ENCODE measurements at regions not wholly inside any gene's neighbourhood (a gene's known extent, or its start where the extent isn't known, plus 50 kb on each side); places are given as distances from the start of the nearest gene placed in this dataset.

GRCh38 chr19:28530406-28531035 is 682.4 kb downstream of the UQCRFS1 start:
- POLR2A ChIA-PET: no interaction called here
- TF ChIP-seq CTCF (IDR thresholded peaks at IDR 0.05; ENCODE audit: insufficient read depth, low read depth, low read length): no peak
- H3K4me3 ChIP-seq (ENCODE audit: low read depth, low read length): no peak overlapping the region
- no peaks in the 10 kb centered on the region for H3K27me3 ChIP-seq (ENCODE audit: control insufficient read depth, insufficient read depth, low read length)
- CTCF ChIA-PET: no interaction called here
- DNase-seq (ENCODE audit: low read depth): no peak
- H3K36me3 ChIP-seq (ENCODE audit: control insufficient read depth, insufficient read depth, low read length): no peaks in the 10 kb centered on the region

- Histone ChIP-seq H3K36me3 (ENCODE audit: control insufficient read depth, insufficient read depth, low read length) (no peaks in the 10 kb centered on the region), H3K27me3 (ENCODE audit: control insufficient read depth, insufficient read depth, low read length) (no peaks in the 10 kb centered on the region), H3K4me3 (ENCODE audit: low read depth, low read length) (no peak overlapping the region)
- ChIA-PET CTCF (no interaction called here), POLR2A (no interaction called here)
- no peak for TF ChIP-seq CTCF (IDR thresholded peaks at IDR 0.05; ENCODE audit: insufficient read depth, low read depth, low read length)
- DNase-seq (ENCODE audit: low read depth): no peak
Observed at GRCh38 chr19:28526038-28526437, 686.9 kb downstream of the UQCRFS1 start.

- Histone ChIP-seq H3K36me3 (ENCODE audit: control insufficient read depth, insufficient read depth, low read length) (no peaks in the 10 kb centered on the region), H3K4me3 (ENCODE audit: low read depth, low read length) (no peak overlapping the region), H3K27me3 (ENCODE audit: control insufficient read depth, insufficient read depth, low read length) (no peaks in the 10 kb centered on the region)
- TF ChIP-seq CTCF (IDR thresholded peaks at IDR 0.05; ENCODE audit: insufficient read depth, low read depth, low read length): no peak
- ChIA-PET POLR2A (no interaction called here), CTCF (interaction anchor here (1.2 kb wide), 1 partner anchor 22 kb away, joined by 3 read pairs; no protein-coding TSS in a partner anchor)
- DNase-seq (ENCODE audit: low read depth): no peak
Observed at GRCh38 chr19:28523619-28524018, 689.3 kb downstream of the UQCRFS1 start.

- TF ChIP-seq CTCF (IDR thresholded peaks at IDR 0.05; ENCODE audit: insufficient read depth, low read depth, low read length): no peak
- Histone ChIP-seq H3K27me3 (ENCODE audit: control insufficient read depth, insufficient read depth, low read length) (no peaks in the 10 kb centered on the region), H3K36me3 (ENCODE audit: control insufficient read depth, insufficient read depth, low read length) (no peaks in the 10 kb centered on the region), H3K4me3 (ENCODE audit: low read depth, low read length) (no peak overlapping the region)
- no peak for DNase-seq (ENCODE audit: low read depth)
- ChIA-PET CTCF (no interaction called here), POLR2A (no interaction called here)
Observed at GRCh38 chr19:28522545-28522922, 690.4 kb downstream of the UQCRFS1 start.

GRCh38 chr19:28521614-28522544 is 691.1 kb downstream of the UQCRFS1 start:
- H3K27me3 ChIP-seq (ENCODE audit: control insufficient read depth, insufficient read depth, low read length): no peaks in the 10 kb centered on the region
- DNase-seq (ENCODE audit: low read depth): no peak
- ChIA-PET POLR2A (no interaction called here), CTCF (interaction anchor here (0.6 kb wide), 1 partner anchor 112 kb away, joined by 3 read pairs; no protein-coding TSS in a partner anchor)
- no peak for TF ChIP-seq CTCF (IDR thresholded peaks at IDR 0.05; ENCODE audit: insufficient read depth, low read depth, low read length)
- H3K36me3 ChIP-seq (ENCODE audit: control insufficient read depth, insufficient read depth, low read length): no peaks in the 10 kb centered on the region
- H3K4me3 ChIP-seq (ENCODE audit: low read depth, low read length): no peak overlapping the region

Measured in BJ (cell line).